ENCODE measurements at regions not wholly inside any gene's neighbourhood (a gene's known extent, or its start where the extent isn't known, plus 50 kb on each side); places are given as distances from the start of the nearest gene placed in this dataset.
"Not testable (repeated sequence)": the region's sequence is repeated elsewhere in the genome, so short reads cannot be mapped to it uniquely, and the experiment has no call there.

DNA sequence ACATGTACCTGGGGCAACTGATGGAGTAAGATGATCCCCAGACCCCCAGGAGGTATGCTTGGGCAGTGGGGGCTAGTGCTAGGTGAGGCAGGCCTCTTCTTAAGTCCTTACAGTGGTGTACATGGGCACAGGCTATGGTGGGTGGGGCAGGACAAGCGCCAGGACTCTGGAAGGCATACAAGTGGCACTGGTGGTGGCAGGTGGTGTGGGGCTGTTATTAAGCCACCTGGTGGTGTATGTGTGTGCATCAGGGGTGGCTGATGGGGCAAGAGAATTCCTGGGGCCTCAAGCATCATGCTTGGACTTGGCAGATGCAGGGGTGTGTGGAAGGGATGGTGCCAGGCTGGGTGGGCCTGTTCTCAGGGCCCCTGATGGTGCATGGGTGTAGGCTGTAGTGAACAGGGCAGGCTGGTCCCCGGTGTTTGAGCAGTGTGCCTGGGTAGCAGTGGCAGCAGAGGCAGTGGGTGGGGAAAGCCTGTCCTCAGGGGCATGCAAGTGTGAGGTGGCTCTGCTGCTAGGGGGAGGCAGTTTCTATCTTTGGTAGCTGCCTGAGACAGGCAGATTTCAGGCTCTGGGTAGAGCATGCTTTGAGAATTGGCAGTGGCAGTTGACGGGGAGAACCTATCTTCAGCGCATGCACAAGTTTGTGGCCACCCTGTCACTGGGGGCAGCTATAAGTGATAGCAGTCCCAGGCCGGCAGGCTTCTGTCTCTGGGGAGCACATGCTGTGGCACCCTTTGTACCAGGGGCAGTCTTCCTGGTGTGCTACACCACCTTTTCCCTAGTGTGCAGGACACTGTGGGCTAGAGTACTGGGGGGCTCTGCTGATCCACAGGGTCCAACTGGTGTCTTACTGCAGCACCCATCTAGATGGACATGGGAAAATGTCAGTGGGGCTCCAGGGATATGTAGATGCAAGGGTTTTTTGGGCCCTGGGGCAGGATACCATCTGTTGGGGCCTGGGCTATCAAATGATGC lies 52.6 kb upstream of the ABCD2 start:
- Histone ChIP-seq H3K9me2 (replicated peaks; ENCODE audit: insufficient read depth) (no peaks in the 10 kb centered on the region), H3K27ac (no peak overlapping the region), H3K36me3 (replicated peaks; ENCODE audit: insufficient read depth, low read depth) (no peaks in the 10 kb centered on the region), H3K9me3 (ENCODE audit: low read depth) (no peaks in the 10 kb centered on the region), H3K27me3 (no peaks in the 10 kb centered on the region), H3K79me2 (no peaks in the 10 kb centered on the region), H4K20me1 (ENCODE audit: insufficient read depth, poor library complexity, severe bottlenecking) (no peaks in the 10 kb centered on the region), H2AFZ (no peak overlapping the region), H3K4me3 (no peak overlapping the region), H3K4me1 (ENCODE audit: insufficient read depth) (no peaks in the 10 kb centered on the region), H3K4me2 (no peak overlapping the region)
- TF ChIP-seq CTCF (IDR thresholded peaks at IDR 0.05; ENCODE audit: poor library complexity), result no peak
- no peak for TF ChIP-seq EZH2phosphoT487 (IDR thresholded peaks at IDR 0.05; ENCODE audit: low read depth, severe bottlenecking, unreplicated experiment)
- TF ChIP-seq EZH2 (IDR thresholded peaks at IDR 0.05; ENCODE audit: borderline replicate concordance), result no peak
- DNase-seq (ENCODE audit: low spot score), result no peak
- 90% methylated on average over 5 of the region's 5 CpGs for WGBS (ENCODE audit: low lambda C conversion rate, missing lambda C conversion rate)

- not testable (repeated sequence) for DNase-seq (ENCODE audit: low spot score); H3K9me3 ChIP-seq (ENCODE audit: low read depth); H3K79me2 ChIP-seq; H3K9me2 ChIP-seq (replicated peaks; ENCODE audit: insufficient read depth); H3K27me3 ChIP-seq; H3K4me3 ChIP-seq; H3K36me3 ChIP-seq (replicated peaks; ENCODE audit: insufficient read depth, low read depth); H3K4me1 ChIP-seq (ENCODE audit: insufficient read depth); H3K27ac ChIP-seq; H2AFZ ChIP-seq; H3K4me2 ChIP-seq; H4K20me1 ChIP-seq (ENCODE audit: insufficient read depth, poor library complexity, severe bottlenecking)
- WGBS (ENCODE audit: low lambda C conversion rate, missing lambda C conversion rate), result 57% methylated on average over 7 of the region's 7 CpGs
Observed at GRCh38 chr12:39669539-39669938, 49.9 kb upstream of the ABCD2 start.

Data from hepatocyte (in vitro differentiated cells).